GM21360 (cell line): ENCODE measurements at regions not wholly inside any gene's neighbourhood (a gene's known extent, or its start where the extent isn't known, plus 50 kb on each side); places are given as distances from the start of the nearest gene placed in this dataset.
"Not testable (repeated sequence)": the region's sequence is repeated elsewhere in the genome, so short reads cannot be mapped to it uniquely, and the experiment has no call there.

Experiments used
- ATAC-seq: cut with Tn5 transposase; IDR thresholded peaks from one replicate; pipeline ENCODE4 v1.9.1; 2021; ENCODE audit warnings: mild to moderate bottlenecking, moderate library complexity; ENCODE audit not compliant: unreplicated experiment

GRCh38 chr12:59365133-59365532 is 230.7 kb upstream of the SLC16A7 start:
- ATAC-seq = no peak

- ATAC-seq = no peak
Observed at GRCh38 chr12:59357811-59358210, 238.0 kb upstream of the SLC16A7 start.

- not testable (repeated sequence) for ATAC-seq
Observed at GRCh38 chr12:59346248-59346647, 249.6 kb upstream of the SLC16A7 start.

- no peak for ATAC-seq
Observed at GRCh38 chr12:59345406-59345805, 250.4 kb upstream of the SLC16A7 start.

DNA sequence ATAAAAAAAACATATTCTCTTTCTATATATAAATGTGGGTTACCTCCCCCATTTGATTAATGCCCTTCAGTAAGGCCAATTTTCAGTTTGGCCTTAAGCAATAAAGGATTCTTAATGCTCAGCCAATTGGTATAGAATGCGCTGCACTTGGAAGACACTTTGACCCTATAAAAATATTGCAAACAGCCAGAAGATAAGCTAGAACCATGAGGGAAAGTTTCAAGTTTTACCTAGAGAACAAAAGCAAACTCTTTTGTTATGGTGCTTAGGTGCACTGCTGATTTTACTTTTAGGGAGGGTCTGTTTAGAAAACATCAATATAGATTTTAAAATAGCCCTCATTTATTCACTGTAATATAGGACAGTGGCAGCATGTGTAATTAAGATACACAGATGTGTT is 251.6 kb upstream of the SLC16A7 start:
- ATAC-seq = no peak

- no peak for ATAC-seq
Observed at GRCh38 chr12:59329462-59329861, 266.4 kb upstream of the SLC16A7 start.

DNA sequence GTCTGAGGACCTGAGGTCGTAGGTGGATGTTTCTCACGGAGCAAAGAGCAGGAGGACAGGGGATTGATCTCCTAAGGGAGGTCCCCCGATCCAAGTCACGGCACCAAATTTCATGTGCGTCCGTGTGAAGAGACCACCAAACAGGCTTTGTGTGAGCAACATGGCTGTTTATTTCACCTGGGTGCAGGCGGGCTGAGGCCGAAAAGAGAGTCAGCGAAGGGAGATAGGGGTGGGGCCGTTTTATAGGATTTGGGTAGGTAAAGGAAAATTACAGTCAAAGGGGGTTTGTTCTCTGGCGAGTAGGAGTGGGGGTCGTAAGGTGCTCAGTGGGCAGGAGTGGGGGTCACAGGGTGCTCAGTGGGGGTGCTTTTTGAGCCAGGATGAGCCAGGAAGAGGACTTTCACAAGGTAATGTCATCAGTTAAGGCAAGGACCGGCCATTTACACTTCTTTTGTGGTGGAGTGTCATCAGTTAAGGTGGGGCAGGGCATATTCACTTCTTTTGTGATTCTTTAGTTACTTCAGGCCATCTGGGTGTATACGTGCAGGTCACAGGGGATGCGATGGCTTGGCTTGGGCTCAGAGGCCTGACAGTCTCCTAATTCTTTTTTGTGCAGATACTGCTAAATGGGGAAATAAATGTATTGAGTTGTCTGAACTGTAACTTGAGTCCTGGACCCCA is 267.3 kb upstream of the SLC16A7 start:
- ATAC-seq = not testable (repeated sequence)

- ATAC-seq = not testable (repeated sequence)
Observed at GRCh38 chr12:59326457-59326856, 269.4 kb upstream of the SLC16A7 start.

DNA sequence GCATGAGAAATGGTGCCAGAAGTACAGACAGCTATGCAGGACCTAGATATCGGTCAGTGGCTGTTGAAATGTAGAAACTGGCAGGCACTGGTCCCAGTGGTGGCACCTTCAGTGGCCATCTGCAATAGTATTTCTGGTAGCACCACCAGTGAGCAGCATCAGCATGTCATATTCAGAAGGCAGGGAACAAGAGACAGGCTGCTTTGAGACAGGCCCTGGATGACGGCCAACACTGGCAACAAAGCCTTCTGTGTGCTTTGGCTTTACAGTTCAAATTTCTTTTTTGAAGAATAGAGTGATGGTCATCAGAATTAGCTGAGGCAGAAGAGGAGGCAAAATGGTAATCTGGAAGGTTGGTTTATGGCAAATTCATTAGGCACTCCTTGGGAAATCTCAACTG is 273.4 kb upstream of the SLC16A7 start:
- no peak for ATAC-seq

GRCh38 chr12:59321278-59321677 is 274.6 kb upstream of the SLC16A7 start:
- ATAC-seq = no peak

- no peak for ATAC-seq
Observed at GRCh38 chr12:59320112-59320511, 275.7 kb upstream of the SLC16A7 start.

DNA sequence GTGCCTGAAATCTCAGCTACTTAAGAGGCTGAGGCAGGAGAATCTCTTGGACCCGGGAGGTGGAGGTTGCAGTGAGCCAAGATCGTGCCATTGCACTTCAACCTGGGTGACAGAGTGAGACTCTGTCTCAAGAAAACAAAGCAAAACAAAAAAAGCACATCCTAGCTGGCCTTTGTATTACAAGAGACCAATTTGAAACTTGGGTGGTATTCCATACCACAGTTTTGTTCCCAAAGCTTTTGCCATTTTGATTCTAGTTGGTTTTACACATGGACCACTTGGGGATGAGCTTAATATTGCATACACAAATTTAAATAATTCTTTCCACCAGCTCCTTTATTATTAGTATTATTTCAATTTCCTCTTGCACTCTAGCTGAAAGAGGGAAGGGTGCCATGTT is 276.9 kb upstream of the SLC16A7 start:
- no peak for ATAC-seq

DNA sequence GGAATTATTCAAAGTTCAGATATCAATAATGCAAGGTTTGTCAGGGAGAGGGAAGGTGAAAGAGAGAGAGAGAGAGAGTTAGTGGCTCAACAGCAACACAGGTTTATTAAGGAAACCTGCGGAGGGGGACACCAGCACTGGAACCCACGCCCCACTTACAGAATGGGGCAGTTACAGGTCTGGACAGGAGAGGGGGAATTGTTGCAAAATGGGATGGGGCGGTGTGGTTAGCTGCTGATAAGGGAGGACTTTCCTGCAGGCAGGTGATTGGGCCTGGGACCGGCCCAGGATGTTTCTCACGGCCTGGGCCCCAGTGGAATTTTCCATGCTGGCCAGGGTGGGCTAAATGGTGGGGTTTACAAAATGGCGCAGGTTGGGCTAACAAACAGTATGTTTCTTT is 278.2 kb upstream of the SLC16A7 start:
- no peak for ATAC-seq

DNA sequence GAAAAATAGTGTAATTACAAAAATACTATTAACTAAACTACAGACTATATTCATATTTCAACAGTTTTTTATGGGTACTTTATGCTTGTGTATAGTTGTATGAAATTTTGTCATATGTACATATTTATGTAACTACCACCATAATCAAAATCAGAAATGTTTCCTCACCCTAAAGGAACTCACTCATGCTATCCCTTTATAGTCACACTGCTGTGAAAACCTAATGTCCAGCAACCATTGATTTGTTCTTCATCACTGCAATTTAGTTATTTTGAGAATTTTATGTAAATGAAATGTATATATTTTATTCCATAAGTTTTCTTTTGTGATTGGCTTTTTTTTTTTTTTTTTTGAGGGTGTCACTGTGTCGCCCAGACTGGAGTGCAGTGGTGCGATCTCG is 278.9 kb upstream of the SLC16A7 start:
- no peak for ATAC-seq

DNA sequence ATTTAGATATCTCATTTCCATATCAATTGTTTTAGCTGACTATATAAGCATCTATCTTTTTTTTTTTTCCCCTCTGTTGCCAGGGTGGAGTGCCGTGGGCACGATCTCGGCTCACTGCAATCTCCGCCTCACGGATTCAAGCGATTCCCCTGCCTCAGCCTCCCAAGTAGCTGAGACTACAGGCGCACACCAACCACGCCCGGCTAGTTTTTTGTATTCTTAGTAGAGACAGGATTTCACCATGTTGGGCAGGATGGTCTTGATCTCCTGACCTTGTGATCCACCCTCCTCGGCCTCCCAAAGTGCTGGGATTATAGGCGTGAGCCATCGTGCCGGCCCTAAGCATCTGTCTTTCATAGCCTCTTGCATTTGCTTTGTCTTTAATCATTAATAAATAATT is 279.5 kb upstream of the SLC16A7 start:
- not testable (repeated sequence) for ATAC-seq

- ATAC-seq = no peak
Observed at GRCh38 chr12:59314209-59314608, 281.6 kb upstream of the SLC16A7 start.

DNA sequence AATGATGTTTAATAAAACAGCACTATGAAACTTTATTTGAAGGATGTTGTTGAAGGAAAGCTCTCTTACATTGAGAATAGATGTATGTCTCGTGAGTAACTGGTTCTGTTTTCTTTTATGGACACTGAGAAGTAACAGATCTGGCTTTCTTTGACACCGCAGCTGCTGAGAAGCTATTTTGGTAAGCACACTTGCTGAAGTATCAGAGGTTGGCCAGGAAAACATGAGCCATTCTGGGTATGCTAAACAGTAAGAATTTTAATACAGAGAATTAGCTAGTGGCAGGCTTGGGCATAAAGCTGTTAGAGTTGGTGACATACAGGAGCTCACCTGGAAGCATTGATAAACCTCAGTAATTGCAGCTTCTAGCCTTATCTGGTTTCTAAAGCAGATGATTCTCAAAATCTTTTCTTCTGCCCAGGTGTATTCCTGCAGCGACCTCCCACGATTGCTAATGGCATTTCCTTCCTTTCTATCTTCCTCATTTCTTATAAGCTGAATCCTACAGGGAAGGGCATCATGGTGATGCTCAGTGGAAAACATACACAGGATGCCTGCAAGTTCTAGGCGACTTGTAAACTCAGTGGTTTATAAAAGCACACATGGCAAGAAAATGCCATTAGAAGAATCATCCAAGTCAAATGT is 291.6 kb upstream of the SLC16A7 start:
- no peak for ATAC-seq

DNA sequence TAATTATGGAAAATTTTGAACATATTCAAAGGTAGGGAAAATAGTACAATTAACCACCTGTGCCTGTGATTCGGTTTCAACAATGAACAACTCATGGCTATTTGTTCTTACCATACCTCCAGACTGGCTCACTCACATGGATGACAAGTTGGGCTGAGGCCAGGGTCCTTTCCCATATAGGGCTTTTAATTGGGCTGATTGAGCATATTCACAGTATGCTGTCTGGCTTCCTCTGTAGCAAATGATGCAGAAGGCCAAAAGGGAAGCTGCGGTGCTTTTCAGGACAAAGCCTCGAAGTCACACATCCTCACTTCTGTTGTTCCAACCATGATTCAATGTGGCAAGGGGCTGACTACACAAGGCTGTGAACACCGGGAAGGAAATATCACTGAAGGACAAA is 297.5 kb upstream of the SLC16A7 start:
- ATAC-seq = no peak

DNA sequence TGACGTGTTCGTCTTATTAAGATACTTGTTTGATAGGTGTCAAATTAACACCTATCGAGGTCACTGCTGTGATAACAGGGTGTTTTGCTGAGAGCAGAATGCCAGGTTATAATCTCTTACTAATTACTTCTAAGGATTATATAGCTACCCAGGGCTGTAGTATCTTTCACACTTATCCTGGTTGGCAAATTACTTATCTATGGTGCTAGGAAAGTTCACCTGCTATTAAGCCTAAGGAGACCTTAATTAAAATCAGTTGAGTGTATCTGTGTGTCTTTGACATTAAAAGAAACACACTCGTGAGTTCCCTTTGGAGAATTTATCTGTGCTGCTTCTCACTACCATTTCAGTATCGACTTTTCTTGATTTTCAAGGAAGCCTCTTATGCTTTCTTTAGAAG is 301.6 kb upstream of the SLC16A7 start:
- no peak for ATAC-seq

- no peak for ATAC-seq
Observed at GRCh38 chr12:59282999-59283398, 312.8 kb upstream of the SLC16A7 start.

- ATAC-seq = not testable (repeated sequence)
Observed at GRCh38 chr12:59273561-59273960, 322.3 kb upstream of the SLC16A7 start.

- no peak for ATAC-seq
Observed at GRCh38 chr12:59268295-59268809, 327.5 kb upstream of the SLC16A7 start.

- no peak for ATAC-seq
Observed at GRCh38 chr12:59260202-59260601, 335.6 kb upstream of the SLC16A7 start.
